COR-L47 (cell line): ENCODE measurements at regions not wholly inside any gene's neighbourhood (a gene's known extent, or its start where the extent isn't known, plus 50 kb on each side); places are given as distances from the start of the nearest gene placed in this dataset.

Experiments
- DNase-seq: peaks from one replicate; lab custom pipeline; 2025; lab: John Stamatoyannopoulos, UW

- no peak for DNase-seq
Observed at GRCh38 chr14:85788470-85789233, 258.7 kb downstream of the FLRT2 start.

- no peak for DNase-seq
Observed at GRCh38 chr14:85766295-85766694, 236.4 kb downstream of the FLRT2 start.

- DNase-seq, result no peak
Observed at GRCh38 chr14:85764822-85765221, 234.9 kb downstream of the FLRT2 start.

GRCh38 chr14:85762526-85762925 is 232.6 kb downstream of the FLRT2 start:
- DNase-seq, result peak; percentile 90

- no peak for DNase-seq
Observed at GRCh38 chr14:85752175-85752574, 222.2 kb downstream of the FLRT2 start.

- DNase-seq, result no peak
Observed at GRCh38 chr14:85744573-85744972, 214.6 kb downstream of the FLRT2 start.

GRCh38 chr14:85732031-85732430 is 202.1 kb downstream of the FLRT2 start:
- DNase-seq, result no peak

- no peak for DNase-seq
Observed at GRCh38 chr14:85731186-85731585, 201.2 kb downstream of the FLRT2 start.

- DNase-seq, result no peak
Observed at GRCh38 chr14:85728476-85729065, 198.6 kb downstream of the FLRT2 start.

- DNase-seq, result no peak
Observed at GRCh38 chr14:85714069-85714468, 184.1 kb downstream of the FLRT2 start.

- no peak for DNase-seq
Observed at GRCh38 chr14:85711620-85712019, 181.7 kb downstream of the FLRT2 start.
